ENCODE measurements at regions not wholly inside any gene's neighbourhood (a gene's known extent, or its start where the extent isn't known, plus 50 kb on each side); places are given as distances from the start of the nearest gene placed in this dataset.
"Not testable (repeated sequence)": the region's sequence is repeated elsewhere in the genome, so short reads cannot be mapped to it uniquely, and the experiment has no call there.

- H3K4me3 ChIP-seq (ENCODE audit: low read depth in 1 of 2, low read length in 2 of 2), result no peak overlapping the region
- no peaks in the 10 kb centered on the region for H3K36me3 ChIP-seq (ENCODE audit: control insufficient read depth in 1 of 2, insufficient read depth in 2 of 2, low read length in 2 of 2)
- no peaks in the 10 kb centered on the region for H3K4me1 ChIP-seq (ENCODE audit: control insufficient read depth in 1 of 2, insufficient read depth in 2 of 2, low read length in 2 of 2)
Measured at GRCh38 chr1:194809215-194809614, 1622.8 kb upstream of the B3GALT2 start.

GRCh38 chr1:194807530-194808220, 1621.3 kb upstream of the B3GALT2 start:
- H3K4me1 ChIP-seq (ENCODE audit: control insufficient read depth in 1 of 2, insufficient read depth in 2 of 2, low read length in 2 of 2), result no peaks in the 10 kb centered on the region
- no peaks in the 10 kb centered on the region for H3K9me3 ChIP-seq (ENCODE audit: control insufficient read depth in 1 of 2, low read length in 2 of 2)
- no peaks in the 10 kb centered on the region for H3K27me3 ChIP-seq (ENCODE audit: low read depth, low read length)
- H3K36me3 ChIP-seq (ENCODE audit: control insufficient read depth in 1 of 2, insufficient read depth in 2 of 2, low read length in 2 of 2), result no peaks in the 10 kb centered on the region
- H3K27ac ChIP-seq (ENCODE audit: low read length), result no peak overlapping the region
- no peak overlapping the region for H3K4me3 ChIP-seq (ENCODE audit: low read depth in 1 of 2, low read length in 2 of 2)

More at GRCh38 chr1:194809215-194809614, 1622.8 kb upstream of the B3GALT2 start:
- Histone ChIP-seq H3K9me3 (ENCODE audit: control insufficient read depth in 1 of 2, low read length in 2 of 2) (no peaks in the 10 kb centered on the region), H3K27me3 (ENCODE audit: low read depth, low read length) (no peaks in the 10 kb centered on the region), H3K27ac (ENCODE audit: low read length) (no peak overlapping the region)

GRCh38 chr1:194802572-194802971, 1616.2 kb upstream of the B3GALT2 start:
- H3K27ac ChIP-seq (ENCODE audit: low read length), result no peak overlapping the region
- H3K4me1 ChIP-seq (ENCODE audit: control insufficient read depth in 1 of 2, insufficient read depth in 2 of 2, low read length in 2 of 2), result no peaks in the 10 kb centered on the region
- H3K36me3 ChIP-seq (ENCODE audit: control insufficient read depth in 1 of 2, insufficient read depth in 2 of 2, low read length in 2 of 2), result no peaks in the 10 kb centered on the region
- H3K9me3 ChIP-seq (ENCODE audit: control insufficient read depth in 1 of 2, low read length in 2 of 2), result no peaks in the 10 kb centered on the region
- no peak overlapping the region for H3K4me3 ChIP-seq (ENCODE audit: low read depth in 1 of 2, low read length in 2 of 2)
- H3K27me3 ChIP-seq (ENCODE audit: low read depth, low read length), result no peaks in the 10 kb centered on the region

- no peak overlapping the region for H3K4me3 ChIP-seq (ENCODE audit: low read depth in 1 of 2, low read length in 2 of 2)
- no peaks in the 10 kb centered on the region for H3K4me1 ChIP-seq (ENCODE audit: control insufficient read depth in 1 of 2, insufficient read depth in 2 of 2, low read length in 2 of 2)
- H3K9me3 ChIP-seq (ENCODE audit: control insufficient read depth in 1 of 2, low read length in 2 of 2), result no peaks in the 10 kb centered on the region
- H3K27me3 ChIP-seq (ENCODE audit: low read depth, low read length), result no peaks in the 10 kb centered on the region
- no peaks in the 10 kb centered on the region for H3K36me3 ChIP-seq (ENCODE audit: control insufficient read depth in 1 of 2, insufficient read depth in 2 of 2, low read length in 2 of 2)
- H3K27ac ChIP-seq (ENCODE audit: low read length), result no peak overlapping the region
Measured at GRCh38 chr1:194795917-194796593, 1609.6 kb upstream of the B3GALT2 start.

- no peaks in the 10 kb centered on the region for H3K27me3 ChIP-seq (ENCODE audit: low read depth, low read length)
- H3K27ac ChIP-seq (ENCODE audit: low read length), result no peak overlapping the region
- H3K4me1 ChIP-seq (ENCODE audit: control insufficient read depth in 1 of 2, insufficient read depth in 2 of 2, low read length in 2 of 2), result no peaks in the 10 kb centered on the region
- no peaks in the 10 kb centered on the region for H3K36me3 ChIP-seq (ENCODE audit: control insufficient read depth in 1 of 2, insufficient read depth in 2 of 2, low read length in 2 of 2)
- no peak overlapping the region for H3K4me3 ChIP-seq (ENCODE audit: low read depth in 1 of 2, low read length in 2 of 2)
- H3K9me3 ChIP-seq (ENCODE audit: control insufficient read depth in 1 of 2, low read length in 2 of 2), result no peaks in the 10 kb centered on the region
Measured at GRCh38 chr1:194787001-194787400, 1600.6 kb upstream of the B3GALT2 start.

GRCh38 chr1:194786027-194786426, 1599.6 kb upstream of the B3GALT2 start:
- Histone ChIP-seq H3K4me1 (ENCODE audit: control insufficient read depth in 1 of 2, insufficient read depth in 2 of 2, low read length in 2 of 2) (no peaks in the 10 kb centered on the region), H3K27me3 (ENCODE audit: low read depth, low read length) (no peaks in the 10 kb centered on the region), H3K4me3 (ENCODE audit: low read depth in 1 of 2, low read length in 2 of 2) (no peak overlapping the region), H3K9me3 (ENCODE audit: control insufficient read depth in 1 of 2, low read length in 2 of 2) (no peaks in the 10 kb centered on the region), H3K36me3 (ENCODE audit: control insufficient read depth in 1 of 2, insufficient read depth in 2 of 2, low read length in 2 of 2) (no peaks in the 10 kb centered on the region), H3K27ac (ENCODE audit: low read length) (no peak overlapping the region)

GRCh38 chr1:194776657-194777056, 1590.2 kb upstream of the B3GALT2 start:
- H3K27me3 ChIP-seq (ENCODE audit: low read depth, low read length), result no peaks in the 10 kb centered on the region
- no peak overlapping the region for H3K4me3 ChIP-seq (ENCODE audit: low read depth in 1 of 2, low read length in 2 of 2)
- H3K4me1 ChIP-seq (ENCODE audit: control insufficient read depth in 1 of 2, insufficient read depth in 2 of 2, low read length in 2 of 2), result no peaks in the 10 kb centered on the region
- H3K27ac ChIP-seq (ENCODE audit: low read length), result no peak overlapping the region
- H3K36me3 ChIP-seq (ENCODE audit: control insufficient read depth in 1 of 2, insufficient read depth in 2 of 2, low read length in 2 of 2), result no peaks in the 10 kb centered on the region
- no peaks in the 10 kb centered on the region for H3K9me3 ChIP-seq (ENCODE audit: control insufficient read depth in 1 of 2, low read length in 2 of 2)

- Histone ChIP-seq H3K9me3 (ENCODE audit: control insufficient read depth in 1 of 2, low read length in 2 of 2) (no peaks in the 10 kb centered on the region), H3K4me3 (ENCODE audit: low read depth in 1 of 2, low read length in 2 of 2) (no peak overlapping the region), H3K27me3 (ENCODE audit: low read depth, low read length) (no peaks in the 10 kb centered on the region), H3K36me3 (ENCODE audit: control insufficient read depth in 1 of 2, insufficient read depth in 2 of 2, low read length in 2 of 2) (no peaks in the 10 kb centered on the region), H3K27ac (ENCODE audit: low read length) (no peak overlapping the region), H3K4me1 (ENCODE audit: control insufficient read depth in 1 of 2, insufficient read depth in 2 of 2, low read length in 2 of 2) (no peaks in the 10 kb centered on the region)
Measured at GRCh38 chr1:194774535-194774934, 1588.1 kb upstream of the B3GALT2 start.

GRCh38 chr1:194755241-194755994, 1569.0 kb upstream of the B3GALT2 start:
- H3K4me3 ChIP-seq (ENCODE audit: low read depth in 1 of 2, low read length in 2 of 2), result no peak overlapping the region
- peaks cover 0 to 6% of the 10 kb centered on the region in 2 donors for H3K9me3 ChIP-seq (ENCODE audit: control insufficient read depth in 1 of 2, low read length in 2 of 2)
- no peaks in the 10 kb centered on the region for H3K27me3 ChIP-seq (ENCODE audit: low read depth, low read length)
- no peaks in the 10 kb centered on the region for H3K4me1 ChIP-seq (ENCODE audit: control insufficient read depth in 1 of 2, insufficient read depth in 2 of 2, low read length in 2 of 2)
- H3K36me3 ChIP-seq (ENCODE audit: control insufficient read depth in 1 of 2, insufficient read depth in 2 of 2, low read length in 2 of 2), result no peaks in the 10 kb centered on the region
- no peak overlapping the region for H3K27ac ChIP-seq (ENCODE audit: low read length)

- H3K27me3 ChIP-seq (ENCODE audit: low read depth, low read length); H3K4me1 ChIP-seq (ENCODE audit: control insufficient read depth in 1 of 2, insufficient read depth in 2 of 2, low read length in 2 of 2); H3K9me3 ChIP-seq (ENCODE audit: control insufficient read depth in 1 of 2, low read length in 2 of 2); H3K4me3 ChIP-seq (ENCODE audit: low read depth in 1 of 2, low read length in 2 of 2); H3K36me3 ChIP-seq (ENCODE audit: control insufficient read depth in 1 of 2, insufficient read depth in 2 of 2, low read length in 2 of 2); H3K27ac ChIP-seq (ENCODE audit: low read length): not testable (repeated sequence)
Measured at GRCh38 chr1:194738843-194739242, 1552.4 kb upstream of the B3GALT2 start.

GRCh38 chr1:194734970-194735369, 1548.6 kb upstream of the B3GALT2 start:
- no peak overlapping the region for H3K4me3 ChIP-seq (ENCODE audit: low read depth in 1 of 2, low read length in 2 of 2)
- no peak overlapping the region for H3K27ac ChIP-seq (ENCODE audit: low read length)
- H3K27me3 ChIP-seq (ENCODE audit: low read depth, low read length), result no peaks in the 10 kb centered on the region
- H3K4me1 ChIP-seq (ENCODE audit: control insufficient read depth in 1 of 2, insufficient read depth in 2 of 2, low read length in 2 of 2), result no peaks in the 10 kb centered on the region
- no peaks in the 10 kb centered on the region for H3K36me3 ChIP-seq (ENCODE audit: control insufficient read depth in 1 of 2, insufficient read depth in 2 of 2, low read length in 2 of 2)
- H3K9me3 ChIP-seq (ENCODE audit: control insufficient read depth in 1 of 2, low read length in 2 of 2), result no peaks in the 10 kb centered on the region
